SK-N-SH (cell line): ENCODE measurements at regions not wholly inside any gene's neighbourhood (a gene's known extent, or its start where the extent isn't known, plus 50 kb on each side); places are given as distances from the start of the nearest gene placed in this dataset.

Experiments used
- CTCF ChIA-PET: fragments of 300-600, 350-600 bp; formaldehyde crosslinking; extraction: SDS; loops from one replicate; lab custom pipeline; 2021; lab: Yijun Ruan, JAX
- POLR2A ChIA-PET: fragments of 350-600 bp; sonication (Branson Sonifier 250); formaldehyde crosslinking; extraction: SDS; loops from one replicate; lab custom pipeline; 2020; ENCODE audit warnings: antibody characterized with exemption, inconsistent platforms; lab: Yijun Ruan, JAX
- DNase-seq: peaks from one replicate; pipeline ENCODE4 v3.0.0; 2012
- H2AFZ ChIP-seq: fragments of 200-600 bp; sonication (generic); 2 replicates; pipeline ENCODE4 v1.8.1; 2016; ENCODE audit warnings: antibody characterized with exemption, mild to moderate bottlenecking, low read depth
- H3F3A ChIP-seq: fragments of 200-600 bp; sonication (generic); replicated peaks from 2 replicates; pipeline ENCODE3; 2016; ENCODE audit warnings: antibody characterized with exemption, mild to moderate bottlenecking; ENCODE audit not compliant: insufficient read depth
- H3K27ac ChIP-seq, 2 experiments: fragments of 200-500 bp in 1 of 2; fragments of 200-600 bp in 1 of 2; sonication (Bioruptor generic) in 1 of 2; sonication (generic), shearing (Covaris generic) in 1 of 2; 2 replicates each; pipeline versions ENCODE4 v1.5.1 to v1.6.1; 2014 to 2016; ENCODE audit warnings: low read depth in 2 of 2, inconsistent platforms in 1 of 2, low read length in 1 of 2, mild to moderate bottlenecking in 1 of 2, mixed read lengths in 1 of 2
- H3K27me3 ChIP-seq: fragments of 200-600 bp; sonication (generic), shearing (Covaris generic); 2 replicates; pipeline ENCODE4 v1.6.1; 2016; ENCODE audit warnings: mixed run types; ENCODE audit not compliant: insufficient read depth
- H3K36me3 ChIP-seq, 2 experiments: fragments of 200-500 bp in 1 of 2; fragments of 200-600 bp in 1 of 2; sonication (Bioruptor generic) in 1 of 2; sonication (generic) in 1 of 2; replicated peaks in 1 of 2; 2 replicates each; pipeline versions ENCODE3 to v1.5.1; 2014 to 2016; ENCODE audit warnings: low read length in 1 of 2, mild to moderate bottlenecking in 1 of 2; ENCODE audit not compliant: insufficient read depth in 2 of 2, control insufficient read depth in 1 of 2
- H3K4me1 ChIP-seq, 2 experiments: fragments of 200-500 bp in 1 of 2; fragments of 200-600 bp in 1 of 2; sonication (Bioruptor generic) in 1 of 2; sonication (generic), shearing (Covaris generic) in 1 of 2; 2 replicates each; pipeline versions ENCODE4 v1.5.1 to v1.6.1; 2014 to 2016; ENCODE audit warnings: low read depth in 1 of 2, low read length in 1 of 2, mixed run types in 1 of 2; ENCODE audit not compliant: insufficient read depth in 2 of 2, control insufficient read depth in 1 of 2
- H3K4me2 ChIP-seq: fragments of 200-600 bp; sonication (generic), shearing (Covaris generic); 2 replicates; pipeline ENCODE4 v1.6.1; 2017; ENCODE audit warnings: mixed run types
- H3K4me3 ChIP-seq, 2 experiments: fragments of 200-500 bp in 1 of 2; fragments of 200-600 bp in 1 of 2; sonication (Bioruptor generic) in 1 of 2; sonication (generic), shearing (Covaris generic) in 1 of 2; 2 replicates each; pipeline versions ENCODE4 v1.5.1 to v1.8.1; 2014 to 2016; ENCODE audit warnings: low read depth in 2 of 2, inconsistent platforms in 1 of 2, low read length in 1 of 2, mild to moderate bottlenecking in 1 of 2, mixed read lengths in 1 of 2, moderate library complexity in 1 of 2
- H3K79me2 ChIP-seq: fragments of 200-600 bp; sonication (generic); 2 replicates; pipeline ENCODE4 v1.8.1; 2017; ENCODE audit warnings: mild to moderate bottlenecking; ENCODE audit not compliant: insufficient read depth
- H3K9ac ChIP-seq: fragments of 200-600 bp; sonication (generic); 2 replicates; pipeline ENCODE4 v1.6.1; 2017; ENCODE audit warnings: mixed run types
- H3K9me2 ChIP-seq: fragments of 200-600 bp; sonication (generic); 2 replicates; pipeline ENCODE4 v1.6.1; 2017; ENCODE audit warnings: mixed run types
- H3K9me3 ChIP-seq: fragments of 200-600 bp; sonication (generic); 2 replicates; pipeline ENCODE4 v1.6.1; 2017; ENCODE audit warnings: mixed run types, mild to moderate bottlenecking, moderate library complexity
- H4K20me1 ChIP-seq: fragments of 200-600 bp; sonication (generic); 2 replicates; pipeline ENCODE4 v1.6.1; 2017; ENCODE audit warnings: mild to moderate bottlenecking, mixed run types; ENCODE audit not compliant: insufficient read depth
- ELF1 ChIP-seq: IDR thresholded peaks from 2 replicates; pipeline ENCODE4 v1.4.0; 2012
- FOXJ3 ChIP-seq: sonication (generic); formaldehyde crosslinking; IDR thresholded peaks from 2 replicates; pipeline ENCODE4 v1.5.1; 2020; ENCODE audit warnings: mild to moderate bottlenecking, missing genetic modification reagents
- FOXM1 ChIP-seq: IDR thresholded peaks from 2 replicates; pipeline ENCODE4 v1.4.0; 2012; ENCODE audit warnings: low read depth, mild to moderate bottlenecking
- GABPA ChIP-seq: IDR thresholded peaks from 2 replicates; pipeline ENCODE4 v1.4.0; 2012; ENCODE audit warnings: low read depth, mild to moderate bottlenecking
- GATA2 ChIP-seq: sonication (generic); formaldehyde crosslinking; IDR thresholded peaks from 2 replicates; pipeline ENCODE4 v1.5.0; 2020; ENCODE audit warnings: mild to moderate bottlenecking, missing genetic modification reagents
- MEF2A ChIP-seq: IDR thresholded peaks from 2 replicates; pipeline ENCODE4 v1.4.0; 2012; ENCODE audit warnings: low read depth, borderline replicate concordance
- NRF1 ChIP-seq: IDR thresholded peaks from 2 replicates; pipeline ENCODE4 v1.6.1; 2012; ENCODE audit warnings: low read depth, mild to moderate bottlenecking, low read length
- POLR2AphosphoS5 ChIP-seq: IDR thresholded peaks from 2 replicates; pipeline ENCODE4 v1.6.1; 2012; ENCODE audit warnings: low read depth, low read length
- RAD21 ChIP-seq: IDR thresholded peaks from 2 replicates; pipeline ENCODE4 v1.6.1; 2012; ENCODE audit warnings: mild to moderate bottlenecking, low read length
- REST ChIP-seq: IDR thresholded peaks from 2 replicates; pipeline ENCODE4 v1.6.1; 2012; ENCODE audit warnings: mild to moderate bottlenecking, low read depth, low read length, moderate library complexity
- RFX5 ChIP-seq: IDR thresholded peaks from 2 replicates; pipeline ENCODE4 v1.6.1; 2012; ENCODE audit warnings: mild to moderate bottlenecking, improper control_type of control experiment, low read length
- RXRA ChIP-seq: IDR thresholded peaks from 2 replicates; pipeline ENCODE4 v1.4.0; 2012; ENCODE audit warnings: low read depth, mild to moderate bottlenecking, borderline replicate concordance
- SIN3A ChIP-seq: IDR thresholded peaks from 2 replicates; pipeline ENCODE4 v1.6.1; 2012; ENCODE audit warnings: low read depth, mild to moderate bottlenecking, low read length, moderate library complexity, borderline replicate concordance
- SMC3 ChIP-seq: IDR thresholded peaks from 2 replicates; pipeline ENCODE4 v1.6.1; 2012; ENCODE audit warnings: low read depth, low read length, improper control_type of control experiment
- TAF1 ChIP-seq: IDR thresholded peaks from 2 replicates; pipeline ENCODE4 v1.6.1; 2012; ENCODE audit warnings: low read depth, mild to moderate bottlenecking, low read length, moderate library complexity, borderline replicate concordance
- TEAD4 ChIP-seq: IDR thresholded peaks from 2 replicates; pipeline ENCODE4 v1.4.0; 2012; ENCODE audit warnings: mild to moderate bottlenecking, borderline replicate concordance; ENCODE audit not compliant: insufficient read depth
- USF2 ChIP-seq: fragments of 150-350 bp; IDR thresholded peaks from 2 replicates; pipeline ENCODE4 v1.6.1; 2017; ENCODE audit warnings: antibody characterized with exemption, low read length, low read depth, borderline replicate concordance
- YY1 ChIP-seq: IDR thresholded peaks from 2 replicates; pipeline ENCODE4 v1.4.0; 2012; ENCODE audit warnings: low read depth, mild to moderate bottlenecking
- WGBS: methylation state at CpG from one replicate; pipeline ENCODE4 v1.1.6; 2017; ENCODE audit warnings: low lambda C conversion rate; 5-methylcytosine and 5-hydroxymethylcytosine counted together
- TF ChIP-seq, protein P1 (sequence below): IDR thresholded peaks from 2 replicates; pipeline ENCODE4 v1.4.0; 2012; ENCODE audit warnings: low read depth

- H3K4me1 ChIP-seq, result no peaks in the 10 kb centered on the region
- no peak overlapping the region for H3K4me3 ChIP-seq
- no peaks in the 10 kb centered on the region for H3K9me3 ChIP-seq
- no peak overlapping the region for H3K27ac ChIP-seq
- H3K36me3 ChIP-seq, result no peaks in the 10 kb centered on the region
- TF ChIP-seq NRF1, result no peak
- TF ChIP-seq SMC3, result no peak
- no peak for TF ChIP-seq SIN3A
- TF ChIP-seq USF2, result no peak
- no peak for TF ChIP-seq FOXJ3 (CRISPR knock-in tag)
- TF ChIP-seq RXRA, result no peak
- TF ChIP-seq REST, result no peak
- no peak for TF ChIP-seq MEF2A
- H3K4me2 ChIP-seq, result no peak overlapping the region
- no peak overlapping the region for H3K9ac ChIP-seq
- no peaks in the 10 kb centered on the region for H3K79me2 ChIP-seq
- no peaks in the 10 kb centered on the region for H3F3A ChIP-seq
- POLR2A ChIA-PET, result no interaction called here
- CTCF ChIA-PET, result interaction anchor here (1.0 to 2.3 kb wide), 3 partner anchors 10 to 69 kb away, joined by 3 to 9 read pairs (median 5); no protein-coding TSS in a partner anchor
- H2AFZ ChIP-seq, result no peak overlapping the region
- H3K27me3 ChIP-seq, result no peaks in the 10 kb centered on the region
- 4% methylated on average over 2 of the region's 2 CpGs for WGBS
- no peak for DNase-seq
- no peaks in the 10 kb centered on the region for H3K9me2 ChIP-seq
- H4K20me1 ChIP-seq, result no peaks in the 10 kb centered on the region
Measured at GRCh38 chr12:94032368-94032767, 116.0 kb upstream of the PLXNC1 start.

GRCh38 chr12:94033101-94033500, 115.3 kb upstream of the PLXNC1 start:
- no peak for DNase-seq
- H3K4me2 ChIP-seq, result no peak overlapping the region
- 37% methylated on average over 5 of the region's 5 CpGs for WGBS
- no peaks in the 10 kb centered on the region for H3K79me2 ChIP-seq
- no peaks in the 10 kb centered on the region for H3K9me2 ChIP-seq
- no peaks in the 10 kb centered on the region for H3F3A ChIP-seq
- no peak overlapping the region for H3K9ac ChIP-seq
- H3K4me1 ChIP-seq, result no peaks in the 10 kb centered on the region
- no peak overlapping the region for H2AFZ ChIP-seq
- ChIA-PET CTCF (interaction anchor here (2.3 kb wide), 1 partner anchor 68 kb away, joined by 9 read pairs; no protein-coding TSS in a partner anchor), POLR2A (no interaction called here)
- H3K27me3 ChIP-seq, result no peaks in the 10 kb centered on the region
- no peak overlapping the region for H3K27ac ChIP-seq
- TF ChIP-seq FOXM1 (no peak), ELF1 (no peak), SIN3A (no peak), POLR2AphosphoS5 (no peak), USF2 (no peak), TEAD4 (no peak), GATA2 (CRISPR knock-in tag) (no peak), SMC3 (no peak), TAF1 (no peak), NRF1 (no peak), GABPA (no peak), RFX5 (no peak), YY1 (no peak), RAD21 (no peak), REST (no peak), MEF2A (no peak)
- TF ChIP-seq, protein P1, sequence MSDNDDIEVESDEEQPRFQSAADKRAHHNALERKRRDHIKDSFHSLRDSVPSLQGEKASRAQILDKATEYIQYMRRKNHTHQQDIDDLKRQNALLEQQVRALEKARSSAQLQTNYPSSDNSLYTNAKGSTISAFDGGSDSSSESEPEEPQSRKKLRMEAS, result no peak
- no peaks in the 10 kb centered on the region for H4K20me1 ChIP-seq
- no peak overlapping the region for H3K4me3 ChIP-seq
- H3K36me3 ChIP-seq, result no peaks in the 10 kb centered on the region
- H3K9me3 ChIP-seq, result no peaks in the 10 kb centered on the region
